OCI-M2 (cell line): ENCODE measurements at regions not wholly inside any gene's neighbourhood (a gene's known extent, or its start where the extent isn't known, plus 50 kb on each side); places are given as distances from the start of the nearest gene placed in this dataset.

Experiments used
- DNase-seq: peaks from one replicate; lab custom pipeline; 2025; ENCODE audit not compliant: unreplicated experiment; lab: John Stamatoyannopoulos, UW

DNA sequence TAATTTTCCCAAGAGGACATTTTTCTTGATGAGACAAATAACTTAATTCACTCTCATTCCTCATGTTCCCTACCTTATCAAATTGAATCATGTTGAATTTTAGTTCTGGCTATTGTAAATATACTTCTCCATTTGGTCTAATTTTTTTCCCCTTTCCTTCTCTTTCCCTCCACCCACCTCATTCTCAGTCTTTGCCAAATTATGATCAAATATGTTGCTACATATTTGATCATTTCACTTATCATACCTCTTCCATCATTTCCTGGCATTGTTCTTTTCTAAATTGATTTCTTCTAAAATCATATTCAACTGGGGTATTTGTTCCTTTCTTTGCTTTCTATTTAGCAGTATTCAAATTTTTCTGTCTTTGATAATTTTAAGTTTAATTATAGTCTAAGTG lies 52.3 kb downstream of the HDGFL1 start:
- DNase-seq, result no peak

DNA sequence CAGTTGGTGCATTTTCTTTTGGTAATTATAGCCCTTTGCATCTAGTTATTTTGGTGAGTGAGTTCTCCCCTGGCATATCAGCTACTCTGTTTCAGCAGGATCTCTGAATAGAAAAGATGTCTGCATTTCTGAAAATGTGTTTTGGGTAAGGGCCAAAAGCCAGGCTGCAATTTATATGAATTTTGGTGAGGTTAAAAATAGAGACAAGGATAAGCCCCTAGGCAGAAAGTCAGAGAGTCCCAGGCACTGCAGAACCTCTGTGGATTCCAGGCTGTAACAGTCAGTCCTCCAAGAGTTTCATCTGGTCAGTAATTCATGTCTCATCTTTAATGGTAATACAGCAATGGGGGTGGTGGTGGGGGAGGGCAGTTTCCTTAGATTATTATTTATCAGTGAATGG lies 53.0 kb downstream of the HDGFL1 start:
- no peak for DNase-seq

DNA sequence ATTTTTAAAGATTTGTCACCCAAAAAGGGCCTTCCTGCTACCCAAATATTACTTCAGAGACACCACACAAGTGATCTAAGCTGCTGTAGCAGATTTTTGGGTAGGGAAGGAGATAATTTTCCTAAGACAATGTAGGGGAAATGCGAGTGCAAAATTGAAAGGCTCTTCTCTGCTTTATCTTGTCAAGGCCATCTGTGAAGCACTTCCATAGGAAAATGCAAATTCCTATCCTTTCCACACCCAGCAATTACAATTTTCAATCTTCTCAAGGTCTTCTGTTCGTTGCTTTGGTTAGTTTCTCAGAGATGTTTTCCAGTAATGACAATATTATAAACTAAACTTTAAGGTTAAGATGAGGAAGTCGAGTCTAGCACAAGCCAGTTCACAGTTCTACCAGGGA lies 53.4 kb downstream of the HDGFL1 start:
- no peak for DNase-seq

DNA sequence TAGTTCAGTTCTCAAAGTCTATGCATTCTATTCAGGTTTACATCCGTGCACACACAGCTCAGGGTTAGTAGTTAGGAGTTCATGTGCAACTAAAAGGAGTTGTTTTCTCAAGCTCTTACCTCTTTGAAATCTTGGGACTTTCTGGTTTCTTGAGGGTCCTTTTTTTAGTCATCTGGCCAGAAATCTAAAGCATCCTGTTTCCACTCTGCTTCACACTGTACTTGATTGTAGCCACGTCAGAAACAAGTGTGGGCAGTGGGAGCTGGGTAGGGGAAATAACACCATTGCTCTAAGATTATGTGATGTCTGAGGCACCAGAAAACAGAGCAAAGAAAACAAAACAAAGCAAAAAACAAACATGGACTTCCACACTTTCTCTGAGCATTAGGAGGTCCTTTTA lies 58.3 kb downstream of the HDGFL1 start:
- no peak for DNase-seq

DNA sequence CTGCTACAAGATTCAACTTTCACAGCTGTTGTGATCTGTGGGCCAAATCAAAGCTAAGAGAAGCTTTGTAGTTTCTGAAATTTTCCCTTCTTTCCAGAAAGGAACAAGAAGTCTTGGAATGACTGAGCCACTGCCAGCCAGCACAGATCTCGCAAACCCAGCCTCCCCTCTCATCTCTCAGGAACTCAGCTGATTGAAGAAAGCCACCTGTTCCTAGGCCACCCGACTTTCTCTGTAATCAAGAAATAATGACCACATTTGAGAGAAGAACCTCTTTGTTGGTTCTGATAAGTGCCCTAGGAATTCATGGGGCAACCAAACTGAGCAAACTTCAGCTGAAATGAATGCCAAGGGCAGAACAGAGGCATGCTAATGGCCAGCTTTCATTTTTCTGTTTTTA lies 61.7 kb downstream of the HDGFL1 start:
- DNase-seq, result no peak

DNA sequence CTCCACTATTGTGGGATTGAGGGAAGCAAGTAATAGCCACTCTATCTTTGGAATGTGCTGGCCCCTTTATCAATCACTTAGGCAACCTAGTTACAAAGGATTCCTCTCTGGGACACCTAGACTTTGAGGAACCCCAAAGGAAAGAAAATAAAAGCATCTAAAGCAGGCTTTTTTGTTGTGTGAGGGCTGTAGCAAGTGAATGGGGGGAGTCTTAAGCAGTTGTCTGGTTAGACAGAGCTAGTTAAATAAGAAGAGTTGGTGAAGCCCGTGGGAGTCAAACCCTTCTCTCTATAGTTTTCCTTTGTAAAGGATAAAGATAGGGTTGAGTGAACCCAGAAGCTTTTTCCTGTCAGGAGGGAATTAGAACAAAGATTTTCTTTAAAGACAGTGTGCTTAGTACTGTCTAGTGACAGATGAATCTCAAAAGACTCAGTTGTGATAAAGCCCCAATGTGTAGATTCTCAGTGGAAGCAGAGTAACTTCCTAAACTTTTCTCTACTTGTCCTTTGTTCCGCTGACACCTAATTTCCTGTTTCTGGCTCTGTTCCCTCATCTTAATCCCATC lies 63.3 kb downstream of the HDGFL1 start:
- DNase-seq, result no peak

DNA sequence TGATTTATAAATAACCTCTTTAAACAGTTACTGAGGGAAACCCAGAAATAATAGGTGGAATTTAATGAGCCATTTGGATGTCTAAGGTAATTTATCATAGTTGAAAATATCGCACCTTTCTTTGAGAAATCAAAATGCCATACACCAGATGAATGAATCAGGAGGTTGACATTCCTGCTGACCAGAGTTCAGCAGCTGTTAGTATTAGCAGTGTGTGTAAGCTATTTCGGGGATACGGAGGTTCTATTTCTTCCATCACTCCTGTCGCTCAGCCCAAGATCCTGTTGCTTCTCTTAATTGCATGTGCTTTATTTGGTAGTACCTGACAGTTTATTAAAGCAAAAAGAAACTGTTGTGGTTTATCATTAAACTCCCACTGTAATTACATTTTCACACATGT lies 67.1 kb downstream of the HDGFL1 start:
- DNase-seq, result no peak

DNA sequence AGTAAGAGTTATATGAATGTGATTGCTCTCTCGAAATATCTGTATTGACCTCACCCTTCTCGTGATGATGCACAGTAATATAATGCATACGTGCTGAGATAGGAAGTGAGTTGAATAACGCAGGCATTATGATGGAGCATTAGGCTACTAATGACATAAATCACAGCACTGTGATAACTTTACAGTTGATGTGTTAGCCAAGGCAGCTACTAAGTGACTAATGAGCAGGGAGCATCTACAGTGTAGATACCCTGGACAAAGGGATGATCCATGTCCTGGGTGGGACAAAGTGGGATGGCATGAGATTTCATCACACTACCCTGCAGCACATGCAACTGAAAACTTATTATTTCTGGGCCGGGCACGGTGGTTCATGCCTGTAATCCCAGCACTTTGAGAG lies 68.4 kb downstream of the HDGFL1 start:
- no peak for DNase-seq

DNA sequence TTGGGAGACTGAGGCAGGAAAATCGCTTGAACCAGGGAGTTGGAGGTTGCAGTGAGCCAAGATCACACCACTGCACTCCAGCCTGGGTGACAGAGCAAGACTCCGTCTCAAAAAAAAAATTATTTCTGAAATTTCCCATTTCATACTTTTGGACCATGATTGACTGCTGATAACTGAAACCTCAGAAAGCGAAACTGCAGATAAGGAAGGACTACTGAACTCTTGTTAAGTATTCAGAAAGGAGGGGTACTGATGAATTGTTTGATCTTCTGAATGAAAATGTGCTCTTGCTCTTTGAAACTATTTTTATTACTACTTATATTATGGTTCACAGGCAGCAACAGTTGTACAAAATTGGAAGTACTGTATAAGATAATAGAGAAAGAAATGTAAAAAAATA lies 69.0 kb downstream of the HDGFL1 start:
- DNase-seq, result no peak

DNA sequence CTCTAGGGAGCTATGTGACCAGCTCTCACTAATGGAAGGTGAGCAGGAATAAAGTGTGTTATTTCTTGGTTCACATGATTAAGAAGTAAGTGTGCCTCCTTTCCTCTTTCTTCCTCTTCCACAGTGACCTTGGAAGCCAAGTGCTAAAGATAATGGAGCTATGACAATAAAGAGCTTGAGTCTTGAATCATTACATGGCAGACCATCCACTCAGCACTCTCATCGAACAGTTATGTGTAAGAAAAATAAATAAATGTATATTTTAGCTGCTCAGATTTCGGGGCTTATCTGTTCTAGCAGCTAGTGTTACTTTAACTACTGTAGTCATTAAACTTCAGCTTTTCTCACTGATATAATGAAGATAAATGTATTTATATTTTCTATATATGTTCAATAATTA lies 72.9 kb downstream of the HDGFL1 start:
- DNase-seq, result no peak

DNA sequence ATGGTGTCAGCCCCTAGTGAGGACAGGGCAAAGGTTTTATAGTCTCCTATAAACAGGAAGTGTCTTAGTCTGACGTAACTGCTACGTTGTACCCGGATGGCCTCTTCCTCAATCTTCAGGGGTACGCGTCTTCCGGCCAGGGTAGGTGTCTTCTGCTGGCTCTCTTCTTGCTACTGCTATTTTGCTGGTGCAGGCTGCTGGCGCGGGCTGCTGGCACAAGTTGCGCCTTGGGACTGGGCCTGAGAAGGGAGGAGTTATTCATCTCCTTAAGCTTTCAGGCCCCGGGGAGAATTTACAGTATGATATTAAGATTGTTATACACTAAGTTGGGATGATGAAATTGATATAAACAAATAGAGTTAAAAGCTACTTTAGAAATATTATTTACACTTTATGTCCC lies 74.4 kb downstream of the HDGFL1 start:
- no peak for DNase-seq

DNA sequence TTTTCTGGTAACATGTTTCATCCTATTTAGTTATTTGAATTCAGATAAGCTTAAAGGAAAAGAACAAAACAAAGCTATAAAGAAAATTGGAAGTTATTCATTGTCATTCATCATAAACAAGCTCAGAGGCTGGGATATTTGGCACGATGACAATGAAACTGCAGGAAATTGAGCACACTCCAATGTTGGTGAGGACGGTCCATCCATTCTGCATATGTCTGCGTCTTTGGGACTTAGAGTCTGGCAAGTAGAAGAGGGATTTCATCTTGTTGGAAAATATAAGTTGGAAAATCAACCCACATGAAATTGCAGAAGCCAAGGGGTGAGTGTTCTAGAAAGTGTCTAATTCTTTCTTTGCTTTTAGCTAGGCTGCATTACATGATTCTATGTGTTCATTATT lies 78.4 kb downstream of the HDGFL1 start:
- no peak for DNase-seq

DNA sequence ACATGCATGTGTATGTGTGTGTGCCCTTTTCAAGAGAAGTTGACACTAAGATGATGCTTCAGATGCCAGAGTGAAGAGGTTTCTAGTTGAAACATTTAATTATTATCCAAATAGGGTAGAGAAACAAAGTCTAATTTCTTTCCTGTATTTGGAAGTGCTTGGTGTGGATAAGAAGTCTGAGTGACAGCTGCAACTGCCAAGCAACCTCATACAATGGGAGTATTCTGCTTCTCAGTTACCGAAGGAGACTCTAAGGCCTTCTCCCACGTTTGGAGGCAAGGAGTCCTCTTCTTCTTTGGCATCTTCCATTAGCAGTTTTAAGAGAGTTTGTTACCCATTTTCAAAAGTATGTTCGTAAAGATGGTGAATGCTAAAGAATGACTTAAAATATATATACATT lies 82.4 kb downstream of the HDGFL1 start:
- no peak for DNase-seq

DNA sequence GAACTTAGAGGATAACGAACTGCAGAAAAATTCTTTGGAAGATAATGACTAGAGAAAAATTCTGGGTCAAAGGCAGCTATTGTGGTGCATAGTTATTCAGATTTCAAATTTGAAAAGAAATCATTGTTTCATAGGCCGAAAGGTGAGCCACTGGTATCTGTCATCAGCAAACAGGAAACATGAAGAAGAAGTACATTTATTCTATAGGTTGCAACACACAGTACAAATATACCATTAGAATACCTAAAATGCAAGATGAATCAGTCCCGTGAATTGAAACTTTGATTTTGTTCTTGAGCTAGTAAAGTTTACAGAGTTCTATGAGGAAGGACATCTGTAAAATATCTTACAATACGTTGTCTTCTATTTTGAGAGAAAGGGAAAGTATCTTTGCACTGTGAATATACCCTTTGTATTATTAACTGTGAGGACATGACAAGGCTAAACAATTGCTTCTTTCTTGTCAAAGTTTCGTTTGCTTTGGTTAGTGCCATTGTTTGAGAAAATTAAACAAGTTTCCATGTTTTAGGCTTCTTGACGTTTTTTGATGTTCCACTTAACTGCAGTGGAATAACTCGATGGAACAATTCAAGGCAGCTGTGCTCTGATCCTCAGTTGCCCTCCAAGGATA lies 84.7 kb downstream of the HDGFL1 start:
- DNase-seq, result no peak

DNA sequence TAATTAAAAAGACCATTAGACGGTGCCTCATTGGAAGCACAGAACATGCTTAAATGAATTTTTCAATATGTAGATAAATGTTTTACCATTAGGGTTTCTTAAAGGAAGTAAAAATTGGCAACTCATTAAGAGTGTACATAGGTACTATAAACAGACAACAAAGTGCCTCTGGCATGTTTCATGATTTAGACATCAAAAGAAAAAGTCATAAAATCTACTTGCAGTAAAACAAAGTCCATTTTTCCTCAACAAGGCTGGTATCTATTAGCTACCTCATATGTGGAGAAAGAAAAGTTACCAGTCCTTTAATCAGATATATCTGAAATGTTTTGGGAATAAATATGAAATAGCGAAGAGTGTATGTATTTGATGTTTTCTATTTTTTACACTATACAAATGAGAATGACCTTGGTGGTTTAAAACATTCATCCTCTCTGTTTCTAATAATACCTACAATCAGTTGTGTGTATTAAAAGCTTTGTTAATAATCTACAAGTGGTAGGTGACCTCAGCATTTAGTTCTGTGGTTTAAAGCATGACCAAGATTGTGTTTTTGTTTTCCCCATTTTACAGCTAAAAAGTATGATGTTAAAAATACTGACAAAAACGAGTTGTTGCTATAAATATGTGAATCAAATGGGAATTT lies 87.5 kb downstream of the HDGFL1 start:
- no peak for DNase-seq

DNA sequence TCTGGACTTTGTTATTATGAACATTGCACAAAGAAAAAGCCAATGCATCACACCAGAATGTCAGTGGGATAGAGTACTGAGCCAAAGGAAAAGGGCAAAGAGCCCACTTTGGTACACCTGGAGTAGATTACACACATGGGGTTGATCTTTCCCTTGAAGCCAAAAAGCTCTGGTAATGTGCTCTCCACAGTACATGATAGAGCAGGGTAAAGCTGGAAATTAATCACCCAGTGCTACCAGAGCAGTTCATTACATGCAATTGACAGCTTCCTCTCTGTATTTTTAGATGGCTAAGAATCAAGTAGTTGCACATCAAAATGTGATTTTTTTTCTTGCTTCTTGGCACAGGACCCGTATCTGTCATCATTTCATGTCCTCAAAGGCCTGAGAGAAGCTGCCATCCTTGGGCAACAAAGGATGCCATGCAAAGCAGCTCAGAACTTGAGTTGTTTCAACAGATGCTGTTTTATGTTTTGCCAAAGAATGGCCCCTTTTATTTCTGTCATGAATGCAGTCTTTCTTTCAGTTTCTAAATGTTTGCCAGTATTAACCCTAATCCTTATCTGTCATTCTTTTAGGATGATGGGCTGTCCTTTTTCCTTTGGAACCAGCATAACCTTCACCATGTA lies 88.1 kb downstream of the HDGFL1 start:
- no peak for DNase-seq

DNA sequence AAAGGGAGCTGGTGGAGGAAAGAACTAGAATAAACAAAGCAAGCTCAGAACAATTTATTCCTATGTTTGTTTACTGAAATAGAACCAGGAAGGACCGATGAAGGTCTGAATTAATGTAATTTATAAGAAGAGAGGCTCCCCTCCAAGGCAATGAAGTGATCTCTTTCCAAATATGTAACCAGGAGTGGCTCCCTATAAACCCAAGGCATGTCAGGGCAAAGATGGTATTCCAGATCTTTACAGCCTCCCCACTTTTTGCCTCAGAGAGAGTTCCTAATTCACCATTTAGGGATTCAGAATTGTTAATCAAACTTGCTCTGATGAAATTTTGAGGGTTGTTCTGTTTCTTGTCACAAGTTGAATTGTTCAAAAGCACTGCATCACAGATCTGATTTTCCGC lies 88.8 kb downstream of the HDGFL1 start:
- no peak for DNase-seq

DNA sequence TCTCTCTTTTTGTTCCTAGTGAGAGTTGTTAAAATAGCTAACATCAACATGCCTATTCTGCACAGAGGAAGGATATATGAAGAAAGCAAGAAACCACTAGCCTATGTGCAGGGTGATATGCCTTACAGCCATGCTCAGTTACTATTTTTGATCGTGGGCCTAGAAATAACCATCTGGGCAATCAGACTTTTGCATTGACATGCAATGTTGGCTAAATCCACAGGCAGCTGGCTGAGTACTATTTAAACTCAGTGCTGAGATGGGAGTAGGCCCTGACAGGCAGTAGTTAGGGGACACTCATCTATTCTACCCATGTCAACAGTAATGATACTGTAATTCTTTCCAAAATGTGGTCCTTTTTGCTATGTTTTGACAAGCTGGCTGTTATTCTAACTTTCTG lies 89.6 kb downstream of the HDGFL1 start:
- no peak for DNase-seq

DNA sequence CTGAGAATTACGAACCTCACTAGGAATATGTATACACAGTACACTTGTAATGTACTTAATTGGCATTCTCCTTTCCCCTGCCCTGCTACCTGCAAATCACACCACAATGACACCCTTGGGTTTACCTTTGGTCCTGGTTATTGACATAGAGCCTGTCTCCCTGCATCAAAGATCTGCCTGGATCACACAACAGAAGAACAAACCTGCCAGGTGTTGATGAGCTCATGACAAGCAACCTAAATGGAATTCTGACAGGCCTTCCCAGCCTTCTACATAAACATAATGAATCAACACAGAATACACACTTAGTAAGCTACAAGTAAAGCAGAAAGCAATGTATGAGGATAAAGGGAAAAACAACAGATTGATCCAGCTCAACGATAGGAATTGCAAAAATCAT lies 95.6 kb downstream of the HDGFL1 start:
- DNase-seq, result no peak

DNA sequence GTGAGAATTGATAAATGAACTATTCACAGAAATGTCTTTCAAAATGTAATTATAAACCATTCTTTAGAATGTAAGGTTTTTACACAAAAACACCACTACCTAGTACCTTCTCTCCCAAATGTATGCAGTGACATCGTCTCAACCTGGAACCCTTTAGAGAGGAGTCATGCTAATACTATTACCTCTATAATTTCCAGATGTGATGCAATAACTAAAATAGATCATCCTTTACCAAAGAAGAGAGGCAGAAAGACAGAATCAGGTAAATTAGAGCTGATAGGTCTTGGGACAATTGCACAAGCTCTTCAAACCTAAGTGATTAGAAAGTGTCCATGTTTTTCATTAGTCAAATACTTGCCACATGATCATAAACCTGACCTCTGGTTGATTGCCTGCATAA lies 96.7 kb downstream of the HDGFL1 start:
- no peak for DNase-seq

DNA sequence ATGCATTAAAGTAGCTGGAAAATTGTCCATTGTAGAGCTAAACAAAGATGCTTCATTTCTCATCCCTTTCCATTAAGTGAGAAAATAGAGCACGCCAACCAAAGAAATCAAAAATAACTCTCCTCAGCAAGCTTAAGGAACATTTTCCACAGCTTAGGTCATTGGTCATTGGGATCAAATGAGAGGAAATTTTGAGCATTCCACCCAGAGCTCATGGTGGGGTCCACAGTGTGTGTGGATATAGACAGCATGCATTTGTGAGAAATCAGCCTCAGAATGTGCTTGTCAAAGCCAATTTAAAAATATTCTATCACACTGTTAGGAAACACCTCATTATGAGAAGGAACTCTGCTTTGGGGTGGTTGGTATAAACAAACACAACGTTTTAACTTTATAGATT lies 97.2 kb downstream of the HDGFL1 start:
- DNase-seq, result no peak

DNA sequence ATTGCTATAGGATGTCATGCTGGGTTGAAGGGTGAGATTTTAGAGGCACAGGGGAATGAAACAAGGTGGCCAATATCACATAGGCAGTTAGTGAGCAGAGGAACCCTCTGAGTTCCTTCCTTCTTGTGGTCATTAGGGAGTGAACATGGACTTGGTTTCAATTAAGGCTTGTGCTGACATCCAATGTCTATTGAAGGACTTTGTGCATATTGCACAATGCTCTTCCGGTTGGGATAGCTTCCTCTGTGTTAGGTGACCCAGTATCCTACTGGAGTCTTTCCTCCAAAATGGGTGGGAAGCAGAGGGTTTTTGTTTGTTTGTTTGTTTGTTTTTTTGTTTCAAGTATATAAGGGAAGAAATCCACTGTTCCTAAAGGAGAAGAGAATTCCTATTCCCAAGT lies 98.5 kb downstream of the HDGFL1 start:
- no peak for DNase-seq

DNA sequence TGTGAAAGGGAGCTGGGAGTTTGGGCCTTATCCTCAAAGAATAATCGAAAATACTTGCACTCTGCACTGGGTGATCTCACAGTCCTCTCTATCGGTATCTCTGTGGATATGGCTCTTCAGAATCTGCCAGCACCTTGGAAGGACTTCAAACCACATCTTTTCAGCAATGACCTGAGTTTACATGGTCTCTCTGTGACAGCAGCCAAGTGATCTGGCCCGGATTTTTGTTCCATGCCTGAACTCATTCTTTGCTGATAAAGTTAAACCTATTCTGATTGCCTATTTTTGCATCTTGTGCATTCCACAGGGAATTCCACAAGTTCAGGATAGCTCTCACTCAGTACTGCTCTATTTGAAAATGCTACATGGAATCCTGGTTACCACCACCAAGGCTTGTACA lies 98.9 kb downstream of the HDGFL1 start:
- no peak for DNase-seq
